DMS114 treated with DMSO at 0.1 percent for 48 hours (cell line): ENCODE measurements at regions not wholly inside any gene's neighbourhood (a gene's known extent, or its start where the extent isn't known, plus 50 kb on each side); places are given as distances from the start of the nearest gene placed in this dataset.
"Not testable (repeated sequence)": the region's sequence is repeated elsewhere in the genome, so short reads cannot be mapped to it uniquely, and the experiment has no call there.

Experiments
- DNase-seq: peaks from one replicate; lab custom pipeline; 2025; ENCODE audit not compliant: unreplicated experiment; lab: John Stamatoyannopoulos, UW

DNA sequence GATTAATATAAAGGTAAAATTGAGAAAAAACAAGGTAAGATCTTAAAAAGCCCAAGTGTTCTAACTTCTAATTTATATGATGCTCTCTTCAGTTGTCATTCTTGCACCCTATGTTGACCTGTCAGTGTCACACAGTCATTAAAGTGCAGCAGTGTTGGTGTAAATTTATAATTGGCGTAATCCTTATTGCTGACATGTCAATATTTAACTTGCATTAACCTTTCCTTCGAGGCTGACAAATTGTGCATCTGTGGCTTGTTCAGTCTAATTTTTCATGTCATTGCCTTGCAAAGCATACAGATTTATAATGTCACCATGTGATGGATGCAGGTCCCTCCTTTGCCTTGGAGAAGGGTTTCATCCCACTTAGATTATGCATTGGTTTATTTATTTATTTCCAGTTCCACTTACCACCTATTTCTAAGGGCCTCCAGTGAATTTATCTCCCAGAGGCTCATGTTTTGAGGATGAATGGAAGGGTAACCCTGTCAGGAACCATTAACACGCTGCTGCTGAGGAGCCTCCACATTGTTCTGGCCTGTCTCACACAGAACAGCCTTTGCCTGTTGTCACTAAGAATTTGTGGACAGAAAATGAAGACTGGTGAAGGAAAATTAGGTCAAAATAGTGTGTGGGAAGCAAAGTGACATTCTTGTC lies 1098.5 kb upstream of the LCORL start:
- DNase-seq: no peak

GRCh38 chr4:19117022-19117421 lies 1095.5 kb upstream of the LCORL start:
- no peak for DNase-seq

GRCh38 chr4:19104176-19104575 lies 1082.6 kb upstream of the LCORL start:
- DNase-seq: no peak

DNA sequence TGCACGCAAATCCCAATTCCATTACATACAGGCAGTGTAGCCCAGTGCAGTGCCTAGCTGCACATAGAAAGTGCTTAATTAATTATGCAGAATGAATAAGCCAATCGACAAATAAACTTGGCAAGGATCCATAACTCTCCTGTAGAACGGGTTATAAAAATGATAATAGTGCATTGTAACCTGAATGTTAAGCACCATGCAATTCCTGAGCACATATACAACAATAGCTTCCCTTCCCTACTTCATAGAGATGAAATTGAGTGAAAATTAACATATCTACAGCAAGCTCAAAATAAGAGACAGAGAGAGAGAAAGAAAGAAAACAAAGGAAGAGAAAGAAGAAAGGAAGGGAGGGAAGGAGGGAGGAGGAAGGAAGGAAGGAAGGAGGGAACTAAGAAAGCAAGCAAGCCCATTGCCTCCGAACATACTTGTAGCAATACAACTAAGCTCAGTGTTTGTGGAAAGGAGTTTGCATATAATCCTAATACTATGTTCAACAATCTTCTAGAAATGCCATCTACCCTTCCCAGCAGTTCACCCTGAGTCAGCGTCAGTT lies 1074.0 kb upstream of the LCORL start:
- DNase-seq: no peak

DNA sequence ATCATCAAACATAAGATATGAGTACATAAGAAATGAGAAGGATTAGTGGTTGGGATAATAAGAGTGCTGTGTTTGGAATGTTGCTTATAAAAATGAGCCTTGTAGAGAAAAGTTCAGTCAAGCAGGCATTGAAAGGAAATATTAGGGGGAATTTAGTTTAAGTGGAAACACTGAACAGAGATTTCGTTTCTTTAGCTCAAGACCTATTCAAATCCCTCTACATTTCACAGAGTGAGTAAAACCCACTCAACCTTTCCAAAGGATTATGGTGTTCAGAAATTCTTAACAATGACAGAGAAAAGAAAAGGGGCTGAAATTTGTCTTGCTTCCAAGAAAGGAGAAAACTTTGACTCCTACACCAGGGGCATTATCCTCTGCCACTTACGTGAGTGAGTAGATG lies 1072.4 kb upstream of the LCORL start:
- no peak for DNase-seq

- no peak for DNase-seq
These were observed 1071.2 kb upstream of the LCORL start for GRCh38 chr4:19092797-19093196.

GRCh38 chr4:19074036-19074435 lies 1052.5 kb upstream of the LCORL start:
- no peak for DNase-seq

DNA sequence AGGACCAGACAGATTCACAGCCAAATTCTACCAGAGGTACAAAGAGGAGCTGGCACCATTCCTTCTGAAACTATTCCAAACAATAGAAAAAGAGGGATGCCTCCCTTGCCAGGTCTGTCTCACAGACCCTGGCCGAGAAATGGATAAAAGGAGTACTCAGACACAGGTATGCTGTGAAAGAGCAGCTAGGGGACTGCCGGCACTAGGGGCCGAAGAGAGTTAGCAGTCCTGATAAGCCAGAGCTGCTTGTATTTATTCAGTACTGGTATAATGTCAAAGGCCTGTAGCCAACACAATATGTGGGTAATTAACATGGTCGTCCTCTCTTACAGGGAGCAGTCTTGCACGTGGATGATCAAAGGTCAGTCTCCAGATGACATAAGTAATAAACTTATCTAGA lies 1042.1 kb upstream of the LCORL start:
- no peak for DNase-seq

GRCh38 chr4:19054916-19055315 lies 1033.4 kb upstream of the LCORL start:
- DNase-seq: no peak

- no peak for DNase-seq
These were observed 1030.3 kb upstream of the LCORL start for GRCh38 chr4:19051831-19052230.

DNA sequence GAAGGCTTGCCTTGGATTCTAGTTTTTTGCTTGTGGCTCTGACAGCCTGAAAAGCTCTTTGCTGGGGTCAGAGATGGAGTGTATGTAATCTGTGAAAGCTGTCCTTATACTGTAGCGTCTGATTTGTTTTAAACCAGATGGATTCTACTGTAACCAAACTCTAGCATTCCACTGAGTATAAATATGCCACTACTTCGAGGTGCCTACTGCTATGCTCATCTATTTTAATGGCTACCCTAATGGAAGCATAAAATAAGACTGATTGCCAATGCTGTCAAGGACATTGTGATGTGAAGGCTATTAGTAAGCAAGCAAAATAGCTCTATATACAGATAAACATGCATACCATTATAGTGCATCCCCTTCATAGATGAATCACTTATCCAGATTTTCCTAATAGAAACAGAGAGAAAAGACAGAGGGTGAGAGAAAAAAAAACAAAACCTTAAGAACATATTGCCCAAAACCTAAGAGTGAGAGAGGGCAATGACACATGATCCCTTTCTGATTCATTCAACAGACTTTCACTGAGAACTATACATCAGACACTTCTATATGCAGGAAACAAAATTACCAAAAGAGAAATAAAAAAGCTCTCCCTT lies 1025.8 kb upstream of the LCORL start:
- no peak for DNase-seq

DNA sequence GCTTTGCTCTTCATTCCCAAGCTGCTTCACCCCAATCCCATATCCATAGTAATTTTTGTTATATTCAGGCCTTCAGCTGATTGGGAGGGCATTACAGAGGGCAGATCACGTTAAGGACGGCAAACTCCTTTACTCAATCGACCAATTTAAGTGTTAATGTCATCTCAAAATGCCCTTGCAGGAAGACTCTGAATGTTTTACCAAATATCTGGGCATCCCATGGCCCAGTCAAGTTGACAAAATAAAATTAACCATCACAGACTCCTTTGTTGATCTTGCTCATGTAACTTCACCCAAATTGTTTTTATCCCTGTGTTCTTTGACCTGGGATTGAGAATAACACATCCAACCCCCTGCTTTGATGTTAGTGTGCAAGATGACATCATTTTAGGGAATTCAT lies 1018.3 kb upstream of the LCORL start:
- no peak for DNase-seq

DNA sequence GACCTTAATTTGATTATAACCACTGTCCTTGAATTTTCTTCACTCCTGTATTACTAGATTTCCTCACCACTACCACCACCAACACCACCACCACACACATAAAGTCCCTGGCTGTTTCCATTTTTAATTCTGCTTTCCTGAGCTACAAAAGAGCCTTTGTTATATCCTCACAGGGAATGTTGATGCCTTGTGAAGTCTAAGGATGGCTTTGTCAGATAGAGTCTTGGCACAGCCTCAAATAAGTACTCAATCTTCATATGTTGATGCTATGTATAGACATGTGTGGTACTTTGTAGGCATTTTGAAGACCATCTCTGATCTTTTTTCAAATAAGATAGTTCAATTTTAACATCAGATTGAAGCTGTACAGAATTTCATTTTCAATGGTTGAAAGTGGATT lies 1016.7 kb upstream of the LCORL start:
- DNase-seq: no peak

DNA sequence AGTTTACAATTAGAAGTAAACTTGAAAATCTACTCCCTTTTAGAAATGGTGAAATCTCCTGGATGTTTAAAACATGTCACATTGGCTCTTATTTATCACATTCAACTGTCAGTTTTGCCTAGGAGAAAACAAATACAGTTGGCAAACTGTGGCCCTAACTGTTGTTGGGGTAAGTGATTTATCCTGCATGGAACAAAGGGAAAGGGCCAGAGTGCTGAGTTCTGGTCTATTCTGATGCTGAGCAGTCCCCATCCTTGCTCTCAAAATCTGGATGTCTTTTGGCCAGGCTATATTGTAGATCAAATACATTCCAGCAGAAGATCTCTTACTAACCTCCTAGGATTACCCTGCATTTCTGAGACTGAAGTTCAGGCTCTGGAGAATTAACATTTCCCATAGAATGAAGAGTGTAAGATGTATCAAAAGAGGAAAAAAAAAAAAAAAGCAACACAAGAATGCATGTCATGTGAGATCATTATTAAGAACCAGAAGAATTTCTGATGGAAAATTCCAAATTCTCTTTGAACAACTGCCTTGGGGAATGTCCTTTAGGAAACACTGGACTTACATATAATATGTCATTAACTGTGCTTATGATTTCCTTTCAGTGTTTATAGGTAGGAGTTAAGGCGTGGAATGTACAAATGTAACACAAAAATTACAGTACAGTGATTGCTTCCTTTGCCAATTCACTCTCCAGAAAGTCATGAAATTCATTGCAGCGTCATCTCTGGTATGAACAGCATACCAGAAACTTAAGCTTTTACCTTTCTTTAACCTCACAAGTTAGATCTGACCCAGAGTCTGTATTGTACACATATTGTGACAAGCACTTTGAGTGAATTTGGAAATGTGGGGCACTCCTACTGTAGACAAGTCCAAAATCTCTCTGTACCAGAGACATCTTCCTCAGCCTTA lies 1012.5 kb upstream of the LCORL start:
- DNase-seq: no peak

GRCh38 chr4:19030536-19030935 lies 1009.0 kb upstream of the LCORL start:
- DNase-seq: no peak

DNA sequence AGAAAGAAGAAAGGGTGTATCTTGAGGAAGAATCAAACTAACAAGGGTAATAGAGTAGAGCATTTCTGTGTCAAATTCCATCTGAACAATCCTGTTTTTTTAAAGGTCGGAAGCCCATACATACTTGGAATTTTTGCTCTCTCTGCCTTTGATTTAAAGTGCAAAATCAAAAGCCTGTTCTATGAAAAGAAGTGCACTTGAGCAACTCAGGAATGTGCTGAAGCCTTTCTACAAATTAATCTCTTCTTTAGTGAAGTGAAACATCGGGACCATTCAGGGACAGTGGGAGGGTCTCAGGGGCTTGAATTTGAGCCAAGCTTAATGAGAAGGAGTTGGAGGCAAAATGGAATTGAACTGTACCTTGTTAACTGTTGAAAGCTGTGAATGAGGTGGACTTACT lies 1008.5 kb upstream of the LCORL start:
- no peak for DNase-seq

GRCh38 chr4:19026281-19026680 lies 1004.7 kb upstream of the LCORL start:
- no peak for DNase-seq

DNA sequence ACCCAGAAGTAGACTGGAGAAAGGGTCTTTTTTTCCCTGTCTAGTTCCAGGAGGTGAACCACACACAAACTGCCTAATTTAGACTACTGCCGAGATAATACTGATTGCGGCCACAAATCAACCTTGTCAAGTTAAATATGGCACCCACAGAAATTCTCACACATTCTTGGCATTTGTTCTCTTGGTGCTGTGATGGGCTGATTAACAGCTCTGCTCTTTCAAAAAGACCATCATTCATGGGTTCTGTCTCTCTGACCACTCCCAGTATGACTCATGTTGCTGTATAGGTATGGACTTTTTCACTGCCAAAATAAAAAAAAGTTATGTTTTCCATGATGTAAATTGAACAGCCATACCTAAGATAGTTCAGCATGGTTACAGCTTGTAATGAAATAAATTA lies 1003.5 kb upstream of the LCORL start:
- DNase-seq: no peak

DNA sequence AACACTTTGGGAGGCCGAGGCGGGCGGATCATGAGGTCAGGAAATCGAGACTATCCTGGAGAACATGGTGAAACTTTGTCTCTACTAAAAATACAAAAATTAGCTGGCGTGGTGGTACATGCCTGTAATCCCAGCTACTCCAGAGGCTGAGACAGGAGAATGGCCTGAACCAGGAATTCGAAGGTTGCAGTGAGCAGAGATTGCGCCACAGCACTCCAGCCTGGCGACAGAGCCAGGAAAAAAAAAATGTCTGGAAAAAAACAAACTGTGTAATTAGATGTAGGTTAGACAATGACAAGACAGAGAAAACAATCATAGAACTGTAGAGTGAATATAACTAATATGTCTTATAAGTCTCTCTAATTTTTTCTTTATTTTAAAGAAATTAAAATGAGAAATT lies 1002.5 kb upstream of the LCORL start:
- no peak for DNase-seq

DNA sequence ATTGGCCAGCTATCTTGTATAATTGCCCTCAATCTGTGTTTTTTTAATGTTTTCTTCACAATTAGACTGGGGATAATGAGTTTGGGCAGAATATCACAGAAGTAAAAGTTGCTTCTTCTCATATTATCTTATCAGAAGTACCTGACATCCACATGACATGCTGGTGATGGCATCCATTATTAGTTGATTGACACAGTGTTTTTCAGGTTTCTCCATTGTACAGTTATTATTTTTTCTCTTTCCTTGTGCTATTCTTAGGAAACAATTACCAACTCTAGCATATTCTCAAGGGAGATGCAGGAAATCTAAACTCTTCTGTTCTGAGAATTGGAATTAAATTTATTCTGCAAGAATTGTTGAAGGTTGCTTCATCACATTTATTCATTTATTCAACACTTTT lies 1000.1 kb upstream of the LCORL start:
- no peak for DNase-seq

- DNase-seq: not testable (repeated sequence)
These were observed 995.0 kb upstream of the LCORL start for GRCh38 chr4:19016550-19016949.

DNA sequence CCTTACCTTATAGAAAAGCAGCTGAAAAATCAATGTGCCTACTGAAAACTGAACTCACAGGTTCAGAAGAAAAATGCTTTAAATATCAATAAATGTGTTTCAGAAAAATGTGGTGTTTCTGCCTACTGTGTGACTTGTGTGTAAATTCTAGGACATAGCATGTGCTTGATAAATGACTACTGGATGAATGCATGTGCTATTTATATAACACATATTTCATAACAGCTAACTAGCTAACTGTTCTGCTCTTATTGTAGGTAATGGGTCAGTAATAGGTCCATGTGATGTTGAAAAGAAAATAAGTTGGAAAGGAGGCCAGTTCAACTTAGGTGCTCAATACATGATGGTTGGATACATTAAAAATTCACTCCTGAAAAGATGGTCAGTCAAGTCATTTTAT lies 993.0 kb upstream of the LCORL start:
- no peak for DNase-seq
